WTC11 (cell line): ENCODE measurements at regions not wholly inside any gene's neighbourhood (a gene's known extent, or its start where the extent isn't known, plus 50 kb on each side); places are given as distances from the start of the nearest gene placed in this dataset.

ENCODE experiments used
- ATAC-seq: fragments of 200-7000 bp; cut with Tn5 transposase; 2 replicates; pipeline ENCODE4 v1.10.0; 2021; ENCODE audit warnings: mild to moderate bottlenecking, moderate library complexity
- CTCF ChIA-PET: fragments of 300-600 bp; sonication (Branson Sonifier 250); formaldehyde crosslinking; loops from one replicate; lab custom pipeline; 2021; ENCODE audit warnings: antibody characterized with exemption; lab: Charles Lee
- POLR2A ChIA-PET: fragments of 350-600 bp; sonication (Branson Sonifier 250); formaldehyde crosslinking; loops from one replicate; lab custom pipeline; 2021; ENCODE audit warnings: antibody characterized with exemption; lab: Charles Lee
- DNase-seq: peaks from one replicate; pipeline ENCODE4 v3.0.0; 2021; ENCODE audit warnings: low spot score
- H3K27ac Mint-ChIP-seq: 2 replicates; pipeline ENCODE4 v1.8.0; 2021; ENCODE audit warnings: mixed read lengths
- H3K27me3 Mint-ChIP-seq: 2 replicates; pipeline ENCODE4 v1.8.0; 2021; ENCODE audit warnings: low read depth, mild to moderate bottlenecking, moderate library complexity, mixed read lengths
- H3K36me3 Mint-ChIP-seq: 2 replicates; pipeline ENCODE4 v1.8.0; 2021; ENCODE audit warnings: mixed read lengths
- H3K4me1 Mint-ChIP-seq: 2 replicates; pipeline ENCODE4 v1.8.0; 2022; ENCODE audit warnings: mixed read lengths
- H3K4me3 Mint-ChIP-seq: 2 replicates; pipeline ENCODE4 v1.8.0; 2021; ENCODE audit warnings: mild to moderate bottlenecking, moderate library complexity, mixed read lengths
- H3K9me3 Mint-ChIP-seq: 2 replicates; pipeline ENCODE4 v1.8.0; 2021; ENCODE audit warnings: mixed read lengths
- AFF4 ChIP-seq: sonication (generic); formaldehyde crosslinking; IDR thresholded peaks from 2 replicates; pipeline ENCODE4 v1.8.1; 2023; ENCODE audit warnings: mild to moderate bottlenecking, missing genetic modification reagents, borderline replicate concordance
- ATF3 ChIP-seq: sonication (generic); formaldehyde crosslinking; conservative IDR thresholded peaks from 2 replicates; pipeline ENCODE4 v1.8.1; 2022; ENCODE audit warnings: mild to moderate bottlenecking, missing genetic modification reagents
- CDX4 ChIP-seq: fragments of 250-450 bp; sonication (Bioruptor Pico); IDR thresholded peaks from 2 replicates; pipeline ENCODE4 v1.9.0; 2021; ENCODE audit warnings: moderate library complexity, mild to moderate bottlenecking, inconsistent platforms, borderline replicate concordance
- ELF4 ChIP-seq: sonication (generic); formaldehyde crosslinking; IDR thresholded peaks from 2 replicates; pipeline ENCODE4 v1.8.1; 2022; ENCODE audit warnings: low read depth, mild to moderate bottlenecking, moderate library complexity, missing genetic modification reagents
- ETV6 ChIP-seq: sonication (generic); formaldehyde crosslinking; IDR thresholded peaks from 2 replicates; pipeline ENCODE4 v1.8.1; 2022; ENCODE audit warnings: mild to moderate bottlenecking, missing genetic modification reagents
- GRHL2 ChIP-seq: fragments of 250-450 bp; sonication (Bioruptor Pico); IDR thresholded peaks from 2 replicates; pipeline ENCODE4 v1.8.0; 2022; ENCODE audit warnings: mild to moderate bottlenecking, moderate library complexity; ENCODE audit not compliant: insufficient replicate concordance, severe bottlenecking
- GTF2I ChIP-seq: fragments of 250-450 bp; sonication (Bioruptor Pico); conservative IDR thresholded peaks from 2 replicates; pipeline ENCODE4 v1.4.0; 2021; ENCODE audit warnings: mild to moderate bottlenecking
- JUN ChIP-seq: sonication (generic); formaldehyde crosslinking; IDR thresholded peaks from 2 replicates; pipeline ENCODE4 v1.8.0; 2023; ENCODE audit warnings: mild to moderate bottlenecking, missing genetic modification reagents
- MXD4 ChIP-seq: fragments of 250-450 bp; sonication (Bioruptor Pico); IDR thresholded peaks from 2 replicates; pipeline ENCODE4 v1.8.0; 2021; ENCODE audit warnings: mild to moderate bottlenecking, moderate library complexity, borderline replicate concordance
- NR2C2 ChIP-seq: sonication (generic); formaldehyde crosslinking; IDR thresholded peaks from 2 replicates; pipeline ENCODE4 v1.8.0; 2022; ENCODE audit warnings: mild to moderate bottlenecking, missing genetic modification reagents
- OVOL2 ChIP-seq: fragments of 250-450 bp; sonication (Bioruptor Pico); IDR thresholded peaks from 2 replicates; pipeline ENCODE4 v1.9.0; 2021; ENCODE audit warnings: mild to moderate bottlenecking, borderline replicate concordance
- TEAD4 ChIP-seq: sonication (generic); formaldehyde crosslinking; IDR thresholded peaks from 2 replicates; pipeline ENCODE4 v1.8.0; 2022; ENCODE audit warnings: mild to moderate bottlenecking, missing genetic modification reagents
- TF ChIP-seq, protein P1 (sequence below): sonication (generic); formaldehyde crosslinking; IDR thresholded peaks from 2 replicates; pipeline ENCODE4 v1.8.1; 2022; ENCODE audit warnings: mild to moderate bottlenecking, moderate library complexity, missing genetic modification reagents
- TF ChIP-seq, protein P2 (sequence below): sonication (generic); formaldehyde crosslinking; IDR thresholded peaks from 2 replicates; pipeline ENCODE4 v1.8.0; 2022; ENCODE audit warnings: missing genetic modification reagents
- TF ChIP-seq, protein P3 (sequence below): fragments of 250-450 bp; sonication (Bioruptor Pico); IDR thresholded peaks from 2 replicates; pipeline ENCODE4 v1.9.0; 2021; ENCODE audit warnings: mild to moderate bottlenecking, borderline replicate concordance
- TF ChIP-seq, protein P4 (sequence below): fragments of 250-450 bp; sonication (Bioruptor Pico); IDR thresholded peaks from 2 replicates; pipeline ENCODE4 v1.9.0; 2021; ENCODE audit warnings: mild to moderate bottlenecking
- TF ChIP-seq, protein P5 (sequence below): sonication (generic); formaldehyde crosslinking; IDR thresholded peaks from 2 replicates; pipeline ENCODE4 v1.8.0; 2022; ENCODE audit warnings: mild to moderate bottlenecking, missing genetic modification reagents

GRCh38 chr10:3248526-3249306 is 76.1 kb upstream of the PITRM1 start:
- ChIA-PET CTCF (interaction anchor here (1.0 kb wide), 1 partner anchor 15 kb away, joined by 4 read pairs; no protein-coding TSS in a partner anchor), POLR2A (no interaction called here)
- Mint-ChIP-seq H3K4me1 (peaks cover 13% of the 10 kb centered on the region), H3K27me3 (peaks cover 2% of the 10 kb centered on the region; the same call in 1 of the 2 replicates), H3K27ac (peak overlapping the region; percentile 8), H3K9me3 (no peaks in the 10 kb centered on the region), H3K36me3 (no peaks in the 10 kb centered on the region), H3K4me3 (no peak overlapping the region)
- TF ChIP-seq OVOL2 (CRISPR knock-in tag) (no peak), TEAD4 (CRISPR knock-in tag) (no peak), ETV6 (CRISPR knock-in tag) (no peak), AFF4 (CRISPR knock-in tag) (no peak), GTF2I (CRISPR knock-in tag) (no peak), JUN (CRISPR knock-in tag) (no peak), GRHL2 (no peak), ELF4 (CRISPR knock-in tag) (no peak), ATF3 (no peak), CDX4 (CRISPR knock-in tag) (no peak), NR2C2 (CRISPR knock-in tag) (no peak), MXD4 (CRISPR knock-in tag) (no peak)
- TF ChIP-seq, protein P1, sequence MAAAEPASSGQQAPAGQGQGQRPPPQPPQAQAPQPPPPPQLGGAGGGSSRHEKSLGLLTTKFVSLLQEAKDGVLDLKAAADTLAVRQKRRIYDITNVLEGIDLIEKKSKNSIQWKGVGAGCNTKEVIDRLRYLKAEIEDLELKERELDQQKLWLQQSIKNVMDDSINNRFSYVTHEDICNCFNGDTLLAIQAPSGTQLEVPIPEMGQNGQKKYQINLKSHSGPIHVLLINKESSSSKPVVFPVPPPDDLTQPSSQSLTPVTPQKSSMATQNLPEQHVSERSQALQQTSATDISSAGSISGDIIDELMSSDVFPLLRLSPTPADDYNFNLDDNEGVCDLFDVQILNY (CRISPR knock-in tag), result no peak
- TF ChIP-seq, protein P2, sequence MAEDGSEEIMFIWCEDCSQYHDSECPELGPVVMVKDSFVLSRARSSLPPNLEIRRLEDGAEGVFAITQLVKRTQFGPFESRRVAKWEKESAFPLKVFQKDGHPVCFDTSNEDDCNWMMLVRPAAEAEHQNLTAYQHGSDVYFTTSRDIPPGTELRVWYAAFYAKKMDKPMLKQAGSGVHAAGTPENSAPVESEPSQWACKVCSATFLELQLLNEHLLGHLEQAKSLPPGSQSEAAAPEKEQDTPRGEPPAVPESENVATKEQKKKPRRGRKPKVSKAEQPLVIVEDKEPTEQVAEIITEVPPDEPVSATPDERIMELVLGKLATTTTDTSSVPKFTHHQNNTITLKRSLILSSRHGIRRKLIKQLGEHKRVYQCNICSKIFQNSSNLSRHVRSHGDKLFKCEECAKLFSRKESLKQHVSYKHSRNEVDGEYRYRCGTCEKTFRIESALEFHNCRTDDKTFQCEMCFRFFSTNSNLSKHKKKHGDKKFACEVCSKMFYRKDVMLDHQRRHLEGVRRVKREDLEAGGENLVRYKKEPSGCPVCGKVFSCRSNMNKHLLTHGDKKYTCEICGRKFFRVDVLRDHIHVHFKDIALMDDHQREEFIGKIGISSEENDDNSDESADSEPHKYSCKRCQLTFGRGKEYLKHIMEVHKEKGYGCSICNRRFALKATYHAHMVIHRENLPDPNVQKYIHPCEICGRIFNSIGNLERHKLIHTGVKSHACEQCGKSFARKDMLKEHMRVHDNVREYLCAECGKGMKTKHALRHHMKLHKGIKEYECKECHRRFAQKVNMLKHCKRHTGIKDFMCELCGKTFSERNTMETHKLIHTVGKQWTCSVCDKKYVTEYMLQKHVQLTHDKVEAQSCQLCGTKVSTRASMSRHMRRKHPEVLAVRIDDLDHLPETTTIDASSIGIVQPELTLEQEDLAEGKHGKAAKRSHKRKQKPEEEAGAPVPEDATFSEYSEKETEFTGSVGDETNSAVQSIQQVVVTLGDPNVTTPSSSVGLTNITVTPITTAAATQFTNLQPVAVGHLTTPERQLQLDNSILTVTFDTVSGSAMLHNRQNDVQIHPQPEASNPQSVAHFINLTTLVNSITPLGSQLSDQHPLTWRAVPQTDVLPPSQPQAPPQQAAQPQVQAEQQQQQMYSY (CRISPR knock-in tag), result no peak
- TF ChIP-seq, protein P3, sequence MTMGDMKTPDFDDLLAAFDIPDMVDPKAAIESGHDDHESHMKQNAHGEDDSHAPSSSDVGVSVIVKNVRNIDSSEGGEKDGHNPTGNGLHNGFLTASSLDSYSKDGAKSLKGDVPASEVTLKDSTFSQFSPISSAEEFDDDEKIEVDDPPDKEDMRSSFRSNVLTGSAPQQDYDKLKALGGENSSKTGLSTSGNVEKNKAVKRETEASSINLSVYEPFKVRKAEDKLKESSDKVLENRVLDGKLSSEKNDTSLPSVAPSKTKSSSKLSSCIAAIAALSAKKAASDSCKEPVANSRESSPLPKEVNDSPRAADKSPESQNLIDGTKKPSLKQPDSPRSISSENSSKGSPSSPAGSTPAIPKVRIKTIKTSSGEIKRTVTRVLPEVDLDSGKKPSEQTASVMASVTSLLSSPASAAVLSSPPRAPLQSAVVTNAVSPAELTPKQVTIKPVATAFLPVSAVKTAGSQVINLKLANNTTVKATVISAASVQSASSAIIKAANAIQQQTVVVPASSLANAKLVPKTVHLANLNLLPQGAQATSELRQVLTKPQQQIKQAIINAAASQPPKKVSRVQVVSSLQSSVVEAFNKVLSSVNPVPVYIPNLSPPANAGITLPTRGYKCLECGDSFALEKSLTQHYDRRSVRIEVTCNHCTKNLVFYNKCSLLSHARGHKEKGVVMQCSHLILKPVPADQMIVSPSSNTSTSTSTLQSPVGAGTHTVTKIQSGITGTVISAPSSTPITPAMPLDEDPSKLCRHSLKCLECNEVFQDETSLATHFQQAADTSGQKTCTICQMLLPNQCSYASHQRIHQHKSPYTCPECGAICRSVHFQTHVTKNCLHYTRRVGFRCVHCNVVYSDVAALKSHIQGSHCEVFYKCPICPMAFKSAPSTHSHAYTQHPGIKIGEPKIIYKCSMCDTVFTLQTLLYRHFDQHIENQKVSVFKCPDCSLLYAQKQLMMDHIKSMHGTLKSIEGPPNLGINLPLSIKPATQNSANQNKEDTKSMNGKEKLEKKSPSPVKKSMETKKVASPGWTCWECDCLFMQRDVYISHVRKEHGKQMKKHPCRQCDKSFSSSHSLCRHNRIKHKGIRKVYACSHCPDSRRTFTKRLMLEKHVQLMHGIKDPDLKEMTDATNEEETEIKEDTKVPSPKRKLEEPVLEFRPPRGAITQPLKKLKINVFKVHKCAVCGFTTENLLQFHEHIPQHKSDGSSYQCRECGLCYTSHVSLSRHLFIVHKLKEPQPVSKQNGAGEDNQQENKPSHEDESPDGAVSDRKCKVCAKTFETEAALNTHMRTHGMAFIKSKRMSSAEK (CRISPR knock-in tag), result no peak
- TF ChIP-seq, protein P4, sequence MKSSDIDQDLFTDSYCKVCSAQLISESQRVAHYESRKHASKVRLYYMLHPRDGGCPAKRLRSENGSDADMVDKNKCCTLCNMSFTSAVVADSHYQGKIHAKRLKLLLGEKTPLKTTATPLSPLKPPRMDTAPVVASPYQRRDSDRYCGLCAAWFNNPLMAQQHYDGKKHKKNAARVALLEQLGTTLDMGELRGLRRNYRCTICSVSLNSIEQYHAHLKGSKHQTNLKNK (CRISPR knock-in tag), result no peak
- TF ChIP-seq, protein P5, sequence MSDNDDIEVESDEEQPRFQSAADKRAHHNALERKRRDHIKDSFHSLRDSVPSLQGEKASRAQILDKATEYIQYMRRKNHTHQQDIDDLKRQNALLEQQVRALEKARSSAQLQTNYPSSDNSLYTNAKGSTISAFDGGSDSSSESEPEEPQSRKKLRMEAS (CRISPR knock-in tag), result no peak
- ATAC-seq (peak; percentile 43; the same call in 1 of the 2 replicates), DNase-seq (no peak)
